Dedifferentiated amniotic fluid mesenchymal stem cell (primary cell): ENCODE measurements at regions not wholly inside any gene's neighbourhood (a gene's known extent, or its start where the extent isn't known, plus 50 kb on each side); places are given as distances from the start of the nearest gene placed in this dataset.
"Not testable (repeated sequence)": the region's sequence is repeated elsewhere in the genome, so short reads cannot be mapped to it uniquely, and the experiment has no call there.

Source experiments
- DNase-seq: peaks from one replicate; pipeline ENCODE4 v3.0.0-alpha.2; 2016; ENCODE audit errors: extremely low spot score

DNA sequence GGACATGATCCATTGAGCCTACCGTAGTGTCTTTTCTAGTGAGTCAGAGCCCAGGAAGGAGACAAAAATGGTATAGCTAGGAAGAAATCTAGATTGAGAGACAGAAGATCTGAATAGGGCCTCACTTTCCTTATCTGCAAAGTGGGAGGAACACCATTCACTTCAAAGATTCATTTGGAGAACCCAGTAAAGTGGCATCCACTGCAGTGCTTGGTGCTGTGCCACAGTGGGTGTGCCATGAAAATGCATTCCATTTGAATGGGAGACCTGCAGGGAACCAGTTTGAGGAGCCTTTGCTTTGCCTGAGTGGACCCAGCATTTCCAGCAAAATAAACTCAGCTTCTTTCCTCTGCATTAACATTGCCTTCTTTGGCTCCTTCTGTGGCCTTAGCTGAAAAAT is 470.5 kb upstream of the CADM1 start:
- no peak for DNase-seq

- DNase-seq = not testable (repeated sequence)
Measured at GRCh38 chr11:115967203-115967602, 463.0 kb upstream of the CADM1 start.

DNA sequence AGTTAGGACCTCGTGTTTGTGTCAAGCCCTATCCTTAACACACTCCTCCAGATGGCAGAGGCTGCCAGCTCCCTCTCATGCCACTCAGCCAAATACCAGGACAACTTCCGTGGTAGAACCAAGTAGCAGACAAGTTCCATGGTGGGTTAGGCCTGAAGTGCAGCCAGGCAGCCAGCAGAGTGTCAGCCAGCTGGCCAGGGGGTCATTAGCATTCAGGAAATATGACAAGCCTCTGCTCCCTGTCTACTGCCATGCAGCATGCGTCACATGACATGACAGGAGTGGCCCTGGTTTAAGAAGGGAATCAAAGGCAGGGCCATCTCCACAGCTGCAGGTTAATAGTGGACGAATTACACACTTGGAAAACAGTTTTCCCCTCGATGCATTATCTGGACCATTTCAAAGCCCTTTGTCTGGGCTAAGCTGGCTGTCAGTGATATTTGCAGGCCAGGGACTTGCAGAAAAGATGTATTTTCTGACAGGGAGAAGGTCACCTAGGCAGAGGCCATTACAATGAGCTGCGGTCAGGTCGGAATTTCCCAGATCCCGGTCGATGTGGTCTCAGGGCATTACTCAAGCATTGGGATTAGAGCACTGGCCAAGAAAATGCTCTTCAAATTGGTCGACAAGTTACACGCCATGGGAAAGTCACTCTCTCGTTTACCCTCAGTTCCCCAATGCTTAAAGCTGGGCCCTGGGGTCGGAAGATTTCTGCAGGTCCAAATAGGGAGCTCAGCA is 461.7 kb upstream of the CADM1 start:
- no peak for DNase-seq

DNA sequence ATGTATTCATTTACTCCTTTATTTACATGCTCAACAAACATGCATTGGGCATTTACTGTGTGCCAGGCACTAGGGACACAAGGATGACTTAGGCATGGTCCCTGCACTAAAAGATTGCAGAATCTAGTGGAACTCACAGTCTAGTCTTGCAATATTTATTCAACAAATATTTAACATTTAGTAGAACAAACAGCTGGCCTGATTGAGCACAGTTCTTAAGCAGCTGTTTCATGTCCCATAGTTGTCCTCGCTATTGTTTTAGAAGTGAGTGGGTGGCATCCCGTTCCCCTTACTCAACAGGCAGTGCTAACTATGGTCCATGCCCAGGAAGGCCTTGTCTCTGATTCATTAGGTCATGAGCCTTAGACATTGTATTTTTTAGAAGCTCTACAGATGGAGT is 459.9 kb upstream of the CADM1 start:
- no peak for DNase-seq

GRCh38 chr11:115963156-115963555 is 458.9 kb upstream of the CADM1 start:
- no peak for DNase-seq

DNA sequence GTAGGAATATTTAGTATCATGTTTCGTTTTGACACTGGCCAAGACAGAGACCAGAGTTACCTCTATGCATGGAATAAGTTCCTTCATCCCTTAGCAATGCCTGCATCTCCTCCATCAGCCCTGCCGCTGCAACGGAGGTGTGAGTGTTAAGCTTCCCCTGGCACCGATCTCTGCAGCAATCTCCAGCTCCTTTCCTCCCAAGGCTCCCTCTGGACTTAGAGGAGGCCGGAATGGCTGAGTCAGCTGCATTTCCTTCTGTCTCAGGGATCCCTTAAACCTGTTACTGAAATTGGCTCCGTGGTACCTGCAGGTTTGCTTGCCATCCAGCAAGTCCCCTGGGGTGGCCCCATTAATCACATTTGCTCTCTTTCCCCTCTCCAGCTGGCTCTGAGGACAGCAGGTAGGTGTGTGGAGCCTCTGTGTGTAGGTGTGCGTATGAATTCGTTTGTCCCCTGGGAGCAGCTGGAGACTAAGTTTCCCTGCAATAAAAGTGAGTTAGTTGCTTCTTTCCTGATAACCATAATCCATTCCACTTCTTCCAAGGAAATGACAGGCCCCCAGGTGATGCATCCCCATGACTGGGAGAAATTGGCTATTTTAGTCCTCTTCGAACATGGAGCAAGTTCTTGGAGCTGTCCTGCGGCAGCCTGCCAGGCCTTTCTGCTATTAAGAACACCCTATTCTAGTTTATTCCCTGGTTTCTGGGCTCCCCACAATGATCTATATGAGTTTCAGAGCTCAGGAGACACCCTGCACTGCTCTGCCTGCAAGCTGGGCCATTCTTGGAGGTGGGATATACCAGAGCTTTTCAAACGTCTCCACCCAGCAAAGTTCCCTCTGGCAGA is 457.2 kb upstream of the CADM1 start:
- no peak for DNase-seq

DNA sequence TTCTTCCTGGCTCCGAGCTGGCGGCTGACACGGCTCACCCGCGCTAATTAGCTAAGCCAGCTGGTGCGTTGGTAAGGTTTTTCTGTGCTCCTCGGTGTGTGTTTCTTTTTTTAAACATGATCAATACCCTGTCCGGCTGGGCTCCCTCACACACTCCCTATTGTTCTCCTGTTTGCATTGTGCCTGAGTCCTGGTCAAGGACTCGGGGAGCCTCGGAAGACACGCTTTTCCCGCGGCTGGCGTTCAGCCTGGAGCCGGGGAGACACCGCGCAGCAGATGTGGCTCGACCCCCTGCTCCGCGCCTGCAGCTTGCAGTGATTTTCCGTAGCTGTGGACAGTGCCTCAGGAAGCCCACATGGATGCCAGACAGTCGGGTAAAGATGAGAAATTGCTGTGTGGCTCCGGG is 454.9 kb upstream of the CADM1 start:
- DNase-seq = no peak

DNA sequence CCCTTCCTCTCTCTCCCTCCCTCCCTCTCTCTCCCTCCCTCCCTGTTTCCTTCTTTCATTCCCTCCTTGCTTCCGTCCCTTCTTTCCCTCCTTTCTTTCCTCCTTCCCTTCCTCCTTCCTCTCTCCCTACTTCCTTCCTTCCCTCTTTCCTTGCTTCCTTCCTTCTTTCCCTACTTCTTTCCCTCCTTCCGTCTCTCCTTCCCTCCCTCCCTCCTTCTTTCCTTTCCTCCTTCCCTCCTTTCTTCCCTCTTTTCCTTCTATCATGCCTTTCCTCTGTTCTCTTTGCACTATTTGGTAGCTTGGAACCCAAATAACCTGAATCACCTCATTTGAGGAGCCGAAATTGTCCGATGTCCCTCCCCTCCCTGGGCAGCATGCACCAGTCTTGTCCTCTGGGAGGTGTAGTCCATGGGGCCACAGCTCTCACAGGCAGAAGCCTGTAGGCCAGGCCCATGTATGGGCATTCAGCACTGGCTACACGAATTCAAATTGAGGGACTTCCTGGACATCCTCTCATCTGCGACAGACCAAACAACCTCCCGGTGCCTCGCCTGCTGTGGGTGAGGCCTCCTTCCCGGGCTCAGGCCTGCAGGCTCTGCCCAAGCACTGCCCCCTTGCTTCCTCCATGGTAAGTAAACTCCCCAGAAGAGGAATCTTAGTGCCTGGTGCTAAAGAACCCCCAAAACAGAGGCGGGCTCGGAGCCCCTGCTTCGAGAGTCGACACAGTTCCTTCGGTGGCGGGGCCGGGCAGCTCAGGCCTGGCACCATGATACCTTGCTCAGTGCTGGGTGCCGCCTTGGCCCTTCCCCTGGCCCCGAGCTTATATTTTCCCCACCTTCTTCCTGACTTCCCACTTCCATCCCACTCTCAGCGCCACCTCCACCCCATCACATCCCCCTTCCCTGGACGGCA is 454.1 kb upstream of the CADM1 start:
- DNase-seq = no peak

DNA sequence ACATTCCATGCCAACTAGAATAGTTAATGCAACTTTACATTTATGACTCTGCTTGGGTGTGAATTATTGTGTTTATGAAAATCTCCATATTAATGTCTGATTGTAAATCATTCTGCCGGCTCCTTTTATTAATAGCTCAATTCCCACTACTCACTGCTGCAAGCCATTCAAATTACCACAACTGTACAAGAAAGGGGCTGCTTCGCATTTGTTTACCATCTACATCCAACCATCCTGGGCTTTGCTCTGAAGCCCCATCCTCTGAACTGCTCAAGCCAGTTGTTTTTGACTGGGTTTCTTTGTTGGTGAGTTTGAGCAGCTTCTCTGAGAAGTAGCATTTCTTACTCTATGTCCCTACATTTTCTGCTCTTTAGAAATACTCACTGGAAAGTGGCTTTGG is 451.6 kb upstream of the CADM1 start:
- no peak for DNase-seq

- no peak for DNase-seq
Measured at GRCh38 chr11:115950660-115951059, 446.4 kb upstream of the CADM1 start.

DNA sequence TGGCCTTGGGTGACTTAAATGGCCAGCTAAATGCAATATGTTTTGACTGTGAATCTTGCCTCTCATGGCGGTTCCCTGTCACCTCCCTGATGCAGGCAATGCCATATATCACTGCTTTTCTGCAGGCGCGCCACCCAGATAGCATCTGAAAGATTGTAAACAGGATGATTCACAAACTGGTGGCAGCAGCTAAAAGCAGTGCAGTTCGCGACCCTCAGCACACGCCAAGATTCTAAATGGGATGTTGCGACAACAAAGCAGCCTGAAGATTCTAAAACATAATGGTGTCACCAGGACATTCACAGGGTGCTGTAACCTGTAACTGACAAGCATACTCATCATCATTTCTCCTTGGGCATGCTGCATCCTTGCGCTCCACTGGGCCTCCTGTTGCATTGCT is 440.4 kb upstream of the CADM1 start:
- DNase-seq = no peak

DNA sequence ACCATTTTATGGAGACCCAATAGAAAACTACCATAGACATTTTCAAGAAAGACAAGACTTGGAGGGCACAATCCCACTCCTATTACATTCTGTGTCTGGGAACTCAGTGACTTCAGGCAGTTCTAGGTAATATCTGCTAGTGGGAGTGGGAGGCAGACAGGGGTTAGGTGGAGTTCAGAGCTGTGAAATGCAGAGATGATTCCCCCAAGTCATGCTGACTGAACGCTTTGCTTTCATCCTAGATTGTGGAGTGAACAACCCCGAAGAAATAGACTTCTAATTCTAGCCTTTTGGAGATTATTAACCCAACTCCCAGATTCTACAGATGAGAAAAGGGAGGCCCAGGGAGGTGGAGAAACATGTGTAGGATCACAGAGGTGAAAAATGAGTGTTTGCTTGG is 437.8 kb upstream of the CADM1 start:
- no peak for DNase-seq

DNA sequence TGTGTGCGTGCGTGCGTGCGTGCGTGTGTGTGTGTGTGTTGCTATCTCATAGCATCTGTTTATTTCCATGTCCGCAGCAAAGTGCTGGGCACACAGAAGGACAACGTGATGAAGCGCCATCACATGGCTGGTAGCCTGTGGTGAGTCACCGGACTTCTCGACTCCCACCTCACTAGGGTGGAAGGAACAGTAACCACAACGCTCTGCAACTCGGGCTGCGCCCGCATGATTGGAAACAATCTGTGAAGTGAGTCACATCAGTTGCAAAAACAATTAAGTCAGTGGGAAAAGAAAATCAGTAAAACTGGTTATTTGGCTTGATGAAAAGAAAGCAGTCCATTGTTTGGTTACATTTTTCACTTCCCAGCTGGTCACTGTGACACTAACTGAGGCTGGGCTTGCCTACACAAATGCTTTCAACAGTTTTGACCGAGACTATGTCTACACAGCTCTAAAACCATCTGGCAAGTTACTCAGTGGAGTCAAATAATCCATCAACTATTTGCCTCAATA is 437.3 kb upstream of the CADM1 start:
- DNase-seq = no peak

GRCh38 chr11:115941044-115941443 is 436.8 kb upstream of the CADM1 start:
- no peak for DNase-seq

- DNase-seq = no peak
Measured at GRCh38 chr11:115939731-115940421, 435.7 kb upstream of the CADM1 start.

- no peak for DNase-seq
Measured at GRCh38 chr11:115939104-115939730, 435.0 kb upstream of the CADM1 start.

DNA sequence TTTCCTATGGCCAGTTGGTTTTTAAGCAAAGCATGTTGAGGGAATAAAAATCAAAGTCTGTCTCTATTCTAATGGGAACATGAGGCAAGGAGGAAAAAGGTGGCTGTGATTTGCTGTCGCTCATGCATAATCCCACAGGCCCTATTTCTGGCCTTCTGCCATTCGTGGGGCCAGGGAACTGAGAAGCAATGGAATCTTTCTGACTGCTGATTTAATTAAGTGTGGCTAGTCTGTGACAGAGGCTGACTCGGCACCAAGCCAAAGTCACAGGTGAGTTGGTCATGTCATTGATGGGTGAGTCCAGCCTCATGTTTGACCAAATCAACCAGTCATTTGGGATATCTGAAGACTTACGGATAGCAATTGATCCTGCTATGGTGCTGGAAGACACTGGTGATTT is 429.3 kb upstream of the CADM1 start:
- no peak for DNase-seq

GRCh38 chr11:115931548-115932083 is 427.4 kb upstream of the CADM1 start:
- DNase-seq = no peak

GRCh38 chr11:115930886-115931547 is 426.8 kb upstream of the CADM1 start:
- no peak for DNase-seq

GRCh38 chr11:115930291-115930690 is 426.1 kb upstream of the CADM1 start:
- no peak for DNase-seq
